ENCODE measurements at regions not wholly inside any gene's neighbourhood (a gene's known extent, or its start where the extent isn't known, plus 50 kb on each side); places are given as distances from the start of the nearest gene placed in this dataset.
A peak's percentile ranks its signal among the peaks of the same experiment; 100 is the strongest.

- ChIA-PET POLR2A (no interaction called here), CTCF (interaction anchor here (1.1 kb wide), 1 partner anchor 24 kb away, joined by 5 read pairs; no protein-coding TSS in a partner anchor)
- DNase-seq (ENCODE audit: extremely low spot score) = no peak
- TF ChIP-seq TARDBP (IDR thresholded peaks at IDR 0.05) (no peak), ARNT (IDR thresholded peaks at IDR 0.05) (no peak), HDGF (IDR thresholded peaks at IDR 0.05; ENCODE audit: borderline replicate concordance) (no peak), ZNF384 (IDR thresholded peaks at IDR 0.05) (no peak)
These were observed 174.8 kb downstream of the BMP2 start for GRCh38 chr20:6942266-6942665.

GRCh38 chr20:6944292-6944691, 176.8 kb downstream of the BMP2 start:
- no peak for DNase-seq (ENCODE audit: extremely low spot score)
- POLR2A ChIA-PET = no interaction called here
- TF ChIP-seq SP1 (IDR thresholded peaks at IDR 0.05) = no peak
- no peak for TF ChIP-seq FOXK2 (IDR thresholded peaks at IDR 0.05)
- TF ChIP-seq TARDBP (IDR thresholded peaks at IDR 0.05) = no peak
- TF ChIP-seq NFRKB (IDR thresholded peaks at IDR 0.05) = no peak
- no peak for TF ChIP-seq ZNF384 (IDR thresholded peaks at IDR 0.05)
- TF ChIP-seq SUZ12 (IDR thresholded peaks at IDR 0.05) = no peak
- no peak for TF ChIP-seq CTBP1 (IDR thresholded peaks at IDR 0.05; ENCODE audit: borderline replicate concordance)
- no peak for TF ChIP-seq HDGF (IDR thresholded peaks at IDR 0.05; ENCODE audit: borderline replicate concordance)
- no peak for TF ChIP-seq FOXA1 (IDR thresholded peaks at IDR 0.05)
- TF ChIP-seq BHLHE40 (IDR thresholded peaks at IDR 0.05; ENCODE audit: borderline replicate concordance) = no peak
- TF ChIP-seq LEF1 (IDR thresholded peaks at IDR 0.05; ENCODE audit: borderline replicate concordance) = no peak
- no peak for TF ChIP-seq L3MBTL2 (conservative IDR thresholded peaks at IDR 0.05)
- TF ChIP-seq ARNT (IDR thresholded peaks at IDR 0.05) = no peak
- no peak for TF ChIP-seq FOXM1 (IDR thresholded peaks at IDR 0.05; ENCODE audit: borderline replicate concordance)
- no peak for TF ChIP-seq ELF4 (IDR thresholded peaks at IDR 0.05)
- TF ChIP-seq PKNOX1 (IDR thresholded peaks at IDR 0.05) = no peak
- CTCF ChIA-PET = no interaction called here

- TF ChIP-seq PKNOX1 (IDR thresholded peaks at IDR 0.05) = no peak
- TF ChIP-seq HDGF (IDR thresholded peaks at IDR 0.05; ENCODE audit: borderline replicate concordance) = no peak
- no peak for TF ChIP-seq SP1 (IDR thresholded peaks at IDR 0.05)
- no peak for TF ChIP-seq ARNT (IDR thresholded peaks at IDR 0.05)
- no peak for TF ChIP-seq LEF1 (IDR thresholded peaks at IDR 0.05; ENCODE audit: borderline replicate concordance)
- no peak for TF ChIP-seq FOXK2 (IDR thresholded peaks at IDR 0.05)
- no peak for TF ChIP-seq BHLHE40 (IDR thresholded peaks at IDR 0.05; ENCODE audit: borderline replicate concordance)
- no peak for TF ChIP-seq ZNF384 (IDR thresholded peaks at IDR 0.05)
- TF ChIP-seq FOXM1 (IDR thresholded peaks at IDR 0.05; ENCODE audit: borderline replicate concordance) = no peak
- TF ChIP-seq ELF4 (IDR thresholded peaks at IDR 0.05) = no peak
- TF ChIP-seq L3MBTL2 (conservative IDR thresholded peaks at IDR 0.05) = no peak
- no peak for TF ChIP-seq NFRKB (IDR thresholded peaks at IDR 0.05)
- TF ChIP-seq TARDBP (IDR thresholded peaks at IDR 0.05) = no peak
- DNase-seq (ENCODE audit: extremely low spot score) = no peak
- ChIA-PET POLR2A (no interaction called here), CTCF (no interaction called here)
These were observed 186.1 kb downstream of the BMP2 start for GRCh38 chr20:6953611-6954010.

- peak; percentile 16 for DNase-seq (ENCODE audit: extremely low spot score)
- TF ChIP-seq FOXK2 (IDR thresholded peaks at IDR 0.05) = no peak
- no peak for TF ChIP-seq HDGF (IDR thresholded peaks at IDR 0.05; ENCODE audit: borderline replicate concordance)
- no peak for TF ChIP-seq BHLHE40 (IDR thresholded peaks at IDR 0.05; ENCODE audit: borderline replicate concordance)
- TF ChIP-seq PKNOX1 (IDR thresholded peaks at IDR 0.05) = no peak
- no peak for TF ChIP-seq L3MBTL2 (conservative IDR thresholded peaks at IDR 0.05)
- no peak for TF ChIP-seq FOXA1 (IDR thresholded peaks at IDR 0.05)
- no peak for TF ChIP-seq ZNF384 (IDR thresholded peaks at IDR 0.05)
- TF ChIP-seq CTBP1 (IDR thresholded peaks at IDR 0.05; ENCODE audit: borderline replicate concordance) = no peak
- no peak for TF ChIP-seq ARNT (IDR thresholded peaks at IDR 0.05)
- no peak for TF ChIP-seq NFRKB (IDR thresholded peaks at IDR 0.05)
- TF ChIP-seq SUZ12 (IDR thresholded peaks at IDR 0.05) = no peak
- no peak for TF ChIP-seq LEF1 (IDR thresholded peaks at IDR 0.05; ENCODE audit: borderline replicate concordance)
- TF ChIP-seq FOXM1 (IDR thresholded peaks at IDR 0.05; ENCODE audit: borderline replicate concordance) = no peak
- TF ChIP-seq TARDBP (IDR thresholded peaks at IDR 0.05) = no peak
- TF ChIP-seq ELF4 (IDR thresholded peaks at IDR 0.05) = no peak
- ChIA-PET CTCF (no interaction called here), POLR2A (no interaction called here)
These were observed 186.7 kb downstream of the BMP2 start for GRCh38 chr20:6954219-6954618.

- DNase-seq (ENCODE audit: extremely low spot score) = no peak
- POLR2A ChIA-PET = no interaction called here
- CTCF ChIA-PET = interaction anchor here (0.6 to 0.7 kb wide), 2 partner anchors 82 to 105 kb away, joined by 3 read pairs; no protein-coding TSS in a partner anchor
These were observed 188.6 kb downstream of the BMP2 start for GRCh38 chr20:6956056-6956455.

More at GRCh38 chr20:6956056-6956455, 188.6 kb downstream of the BMP2 start:
- TF ChIP-seq FOXM1 (IDR thresholded peaks at IDR 0.05; ENCODE audit: borderline replicate concordance) (no peak), ARNT (IDR thresholded peaks at IDR 0.05) (no peak), CTBP1 (IDR thresholded peaks at IDR 0.05; ENCODE audit: borderline replicate concordance) (no peak), TARDBP (IDR thresholded peaks at IDR 0.05) (no peak), FOXA1 (IDR thresholded peaks at IDR 0.05) (no peak), FOXK2 (IDR thresholded peaks at IDR 0.05) (no peak), HDGF (IDR thresholded peaks at IDR 0.05; ENCODE audit: borderline replicate concordance) (no peak), L3MBTL2 (conservative IDR thresholded peaks at IDR 0.05) (no peak), SP1 (IDR thresholded peaks at IDR 0.05) (no peak), PKNOX1 (IDR thresholded peaks at IDR 0.05) (no peak), ELF4 (IDR thresholded peaks at IDR 0.05) (no peak), LEF1 (IDR thresholded peaks at IDR 0.05; ENCODE audit: borderline replicate concordance) (no peak), SUZ12 (IDR thresholded peaks at IDR 0.05) (no peak), NFRKB (IDR thresholded peaks at IDR 0.05) (no peak), ZNF384 (IDR thresholded peaks at IDR 0.05) (no peak), BHLHE40 (IDR thresholded peaks at IDR 0.05; ENCODE audit: borderline replicate concordance) (no peak)
